IMR-90 (cell line): ENCODE measurements at regions not wholly inside any gene's neighbourhood (a gene's known extent, or its start where the extent isn't known, plus 50 kb on each side); places are given as distances from the start of the nearest gene placed in this dataset.
A peak's percentile ranks its signal among the peaks of the same experiment; 100 is the strongest.

Source experiments
- ATAC-seq: fragments of 200-7000 bp; cut with Tn5 transposase; 2 replicates; pipeline ENCODE4 v1.9.1; 2020; ENCODE audit warnings: low read depth, mild to moderate bottlenecking, moderate library complexity
- BruUV-seq: library from RNA; stranded (reverse); fragments of 400-500 nt; replicated peaks from 2 replicates; lab custom pipeline; 2021; lab: Mats Ljungman, UMichigan
- CTCF ChIA-PET: fragments of 300-600 bp; formaldehyde crosslinking; extraction: SDS; loops from one replicate; lab custom pipeline; 2021; ENCODE audit warnings: antibody characterized with exemption; lab: Yijun Ruan, JAX
- POLR2A ChIA-PET: fragments of 300-600 bp; sonication (Branson Sonifier 250); formaldehyde crosslinking; loops from one replicate; lab custom pipeline; 2022; ENCODE audit warnings: antibody characterized with exemption; ENCODE audit not compliant: unreplicated experiment; lab: Charles Lee
- DNase-seq: peaks from one replicate; pipeline ENCODE4 v3.0.0; 2013
- H2AFZ ChIP-seq: replicated peaks from 2 replicates; pipeline ENCODE3; 2013; ENCODE audit warnings: low read length, mild to moderate bottlenecking; ENCODE audit not compliant: poor library complexity
- H2AK5ac ChIP-seq: 2 replicates; pipeline ENCODE4 v1.6.1; 2013; ENCODE audit warnings: low read depth, low read length, inconsistent platforms
- H2AK9ac ChIP-seq: replicated peaks from 2 replicates; pipeline ENCODE3; 2013; ENCODE audit warnings: mild to moderate bottlenecking, low read depth, low read length, moderate library complexity; ENCODE audit not compliant: poor library complexity
- H2BK120ac ChIP-seq: 2 replicates; pipeline ENCODE4 v1.6.1; 2013; ENCODE audit warnings: low read depth, low read length, inconsistent platforms
- H2BK15ac ChIP-seq: 3 replicates; pipeline ENCODE4 v1.6.1; 2013; ENCODE audit warnings: low read depth, low read length, inconsistent platforms
- H2BK20ac ChIP-seq: 2 replicates; pipeline ENCODE4 v1.6.1; 2013; ENCODE audit warnings: low read depth, mild to moderate bottlenecking, inconsistent platforms, low read length, moderate library complexity
- H2BK5ac ChIP-seq: 2 replicates; pipeline ENCODE4 v1.6.1; 2013; ENCODE audit warnings: mild to moderate bottlenecking, low read depth, low read length, inconsistent platforms; ENCODE audit not compliant: poor library complexity, severe bottlenecking
- H3K14ac ChIP-seq: replicated peaks from 2 replicates; pipeline ENCODE4 v1.6.1; 2013; ENCODE audit warnings: low read depth, low read length, inconsistent platforms
- H3K18ac ChIP-seq: 2 replicates; pipeline ENCODE4 v1.6.1; 2013; ENCODE audit warnings: low read depth, low read length, control low read depth
- H3K23ac ChIP-seq: 2 replicates; pipeline ENCODE4 v1.6.1; 2013; ENCODE audit warnings: low read depth, low read length, inconsistent platforms
- H3K27ac ChIP-seq: 2 replicates; pipeline ENCODE4 v1.5.1; 2013; ENCODE audit warnings: mild to moderate bottlenecking, control low read depth, low read length; ENCODE audit not compliant: insufficient read depth
- H3K27me3 ChIP-seq: 2 replicates; pipeline ENCODE4 v1.6.1; 2013; ENCODE audit warnings: low read length; ENCODE audit not compliant: control insufficient read depth, insufficient read depth
- H3K36me3 ChIP-seq: 2 replicates; pipeline ENCODE4 v1.6.1; 2013; ENCODE audit warnings: low read length, mixed read lengths; ENCODE audit not compliant: control insufficient read depth, insufficient read depth
- H3K4ac ChIP-seq: 2 replicates; pipeline ENCODE4 v1.6.1; 2013; ENCODE audit warnings: low read depth, low read length, inconsistent platforms
- H3K4me1 ChIP-seq: 2 replicates; pipeline ENCODE4 v1.6.1; 2013; ENCODE audit warnings: low read length, mixed read lengths; ENCODE audit not compliant: control insufficient read depth, insufficient read depth
- H3K4me2 ChIP-seq: 2 replicates; pipeline ENCODE4 v1.6.1; 2013; ENCODE audit warnings: low read depth, mild to moderate bottlenecking, control low read depth, low read length, moderate library complexity
- H3K4me3 ChIP-seq: 2 replicates; pipeline ENCODE4 v1.5.1; 2013; ENCODE audit warnings: low read depth, mild to moderate bottlenecking, control low read depth, low read length, moderate library complexity; ENCODE audit not compliant: insufficient read depth
- H3K56ac ChIP-seq: 2 replicates; pipeline ENCODE4 v1.6.1; 2013; ENCODE audit warnings: low read length, inconsistent platforms; ENCODE audit not compliant: insufficient read depth; ENCODE audit errors: extremely low read depth
- H3K79me1 ChIP-seq, 2 experiments: 2 replicates each; pipeline ENCODE4 v1.6.1; 2013; ENCODE audit warnings: low read length in 2 of 2, inconsistent platforms in 1 of 2, low read depth in 1 of 2
- H3K9ac ChIP-seq: 2 replicates; pipeline ENCODE4 v1.6.1; 2013; ENCODE audit warnings: low read depth, low read length, control low read depth
- H3K9me1 ChIP-seq: 2 replicates; pipeline ENCODE4 v1.6.1; 2013; ENCODE audit warnings: low read length, inconsistent platforms; ENCODE audit not compliant: insufficient read depth
- H3K9me3 ChIP-seq: 2 replicates; pipeline ENCODE4 v1.6.1; 2013; ENCODE audit warnings: low read length; ENCODE audit not compliant: control insufficient read depth, insufficient read depth
- H4K20me1 ChIP-seq: 2 replicates; pipeline ENCODE4 v1.6.1; 2013; ENCODE audit warnings: low read length, inconsistent platforms; ENCODE audit not compliant: insufficient read depth
- H4K5ac ChIP-seq: 2 replicates; pipeline ENCODE4 v1.6.1; 2013; ENCODE audit warnings: mild to moderate bottlenecking, low read depth, low read length, control low read depth
- H4K8ac ChIP-seq, 2 experiments: 2 replicates each; pipeline ENCODE4 v1.6.1; 2013; ENCODE audit warnings: low read depth in 2 of 2, low read length in 2 of 2, control low read depth in 1 of 2, inconsistent platforms in 1 of 2
- H4K91ac ChIP-seq: 2 replicates; pipeline ENCODE4 v1.6.1; 2013; ENCODE audit warnings: low read depth, low read length, inconsistent platforms; ENCODE audit not compliant: insufficient read depth
- CHD1 ChIP-seq: IDR thresholded peaks from 2 replicates; pipeline ENCODE4 v1.6.1; 2012; ENCODE audit warnings: low read depth, low read length, improper control_type of control experiment
- CTCF ChIP-seq: conservative IDR thresholded peaks from 2 replicates; pipeline ENCODE4 v1.5.1; 2012; ENCODE audit warnings: mild to moderate bottlenecking, low read depth, low read length, improper control_type of control experiment
- RAD21 ChIP-seq: IDR thresholded peaks from 2 replicates; pipeline ENCODE4 v1.6.1; 2012; ENCODE audit warnings: low read length, improper control_type of control experiment
- SMC3 ChIP-seq: fragments of 150-350 bp; IDR thresholded peaks from 2 replicates; pipeline ENCODE4 v1.6.1; 2016; ENCODE audit warnings: low read depth, mild to moderate bottlenecking, antibody characterized with exemption, low read length, moderate library complexity
- WGBS, 2 experiments: methylation state at CpG; one replicate each; pipeline versions ENCODE4 v1.1.5 to v1.1.7; 2013; ENCODE audit warnings: missing lambda C conversion rate in 2 of 2; ENCODE audit not compliant: insufficient read length in 1 of 2; ENCODE audit errors: extremely low coverage in 2 of 2; 5-methylcytosine and 5-hydroxymethylcytosine counted together
- dilution Hi-C: fragments of 300-500 bp; cut with HindIII; formaldehyde crosslinking; loops from one replicate; pipeline ENCODE4 v1.14.3; 2018; ENCODE audit warnings: low sequenced_read_pairs; ENCODE audit not compliant: unreplicated experiment
- in situ Hi-C: fragments of 300-500 bp; cut with MboI; formaldehyde crosslinking; loops from 3 replicates; pipeline ENCODE4 v1.14.3; 2019; ENCODE audit warnings: low sequenced_read_pairs, inconsistent platforms, mixed read lengths
- intact Hi-C: fragments of 100-400 bp; cut with micrococcal nuclease; formaldehyde crosslinking; loops from 2 replicates; pipeline ENCODE4 v1.10.0; 2022

GRCh38 chr14:59020382-59020781, 168.1 kb upstream of the DAAM1 start:
- Histone ChIP-seq H3K27me3 (no peaks in the 10 kb centered on the region), H2AFZ (no peak overlapping the region), H3K4me2 (no peak overlapping the region), H3K4me1 (no peaks in the 10 kb centered on the region), H3K18ac (no peak overlapping the region), H3K9ac (no peak overlapping the region), H3K23ac (no peak overlapping the region), H2AK9ac (no peak overlapping the region), H2BK15ac (no peak overlapping the region), H4K5ac (no peak overlapping the region), H2BK5ac (no peak overlapping the region), H4K8ac (no peak overlapping the region), H3K4me3 (no peak overlapping the region), H3K79me1 (no peaks in the 10 kb centered on the region), H3K9me1 (peaks cover 3% of the 10 kb centered on the region; the same call in 1 of the 2 replicates), H4K20me1 (no peaks in the 10 kb centered on the region), H4K91ac (no peak overlapping the region), H3K56ac (no peak overlapping the region), H3K27ac (no peak overlapping the region), H3K14ac (no peak overlapping the region), H3K9me3 (no peaks in the 10 kb centered on the region), H2BK20ac (no peak overlapping the region), H2BK120ac (no peak overlapping the region), H3K4ac (no peak overlapping the region), H3K36me3 (no peaks in the 10 kb centered on the region), H2AK5ac (no peak overlapping the region)
- dilution Hi-C loops: no loop called here
- intact Hi-C loops: loop anchor here (2.0 kb wide), 1 partner anchor 520 kb away; no protein-coding TSS in a partner anchor
- POLR2A ChIA-PET: no interaction called here
- no CpG with 5 or more reads among the region's 1 CpG for WGBS, 2 experiments
- ATAC-seq: peak; percentile 86
- BruUV-seq: no TSS peak
- no peak for TF ChIP-seq CHD1
- peak; percentile 56 for TF ChIP-seq CTCF
- TF ChIP-seq RAD21: peak; percentile 55
- peak; percentile 38 for TF ChIP-seq SMC3
- CTCF ChIA-PET: interaction anchor here (0.6 to 2.4 kb wide), 8 partner anchors 8 to 273 kb away, joined by 3 to 9 read pairs (median 4); no protein-coding TSS in a partner anchor
- DNase-seq: peak; percentile 46
- in situ Hi-C loops: loop anchor here (10.0 kb wide), 1 partner anchor 376 kb away; no protein-coding TSS in a partner anchor
